HepG2 (cell line): ENCODE measurements at regions not wholly inside any gene's neighbourhood (a gene's known extent, or its start where the extent isn't known, plus 50 kb on each side); places are given as distances from the start of the nearest gene placed in this dataset.

Source experiments
- ATAC-seq: fragments of 200-7000 bp; cut with Tn5 transposase; 3 replicates; pipeline ENCODE4 v1.9.1; 2020; ENCODE audit warnings: mild to moderate bottlenecking, moderate library complexity
- BruUV-seq: library from RNA; stranded (reverse); fragments of 400-500 nt; replicated peaks from 2 replicates; lab custom pipeline; 2021; lab: Mats Ljungman, UMichigan
- CTCF ChIA-PET: fragments of 300-600 bp; formaldehyde crosslinking; extraction: SDS; loops from one replicate; lab custom pipeline; 2021; ENCODE audit warnings: low total read pairs, inconsistent platforms, low intra/inter-chr PET ratio; lab: Yijun Ruan, JAX
- POLR2A ChIA-PET: fragments of 350-600 bp; sonication (Branson Sonifier 250); formaldehyde crosslinking; loops from one replicate; lab custom pipeline; 2020; ENCODE audit warnings: antibody characterized with exemption, inconsistent platforms; lab: Yijun Ruan, JAX
- DNase-seq: peaks from one replicate; pipeline ENCODE4 v3.0.0-alpha.2; 2015; ENCODE audit warnings: low spot score
- FAIRE-seq: peaks from 3 replicates; lab custom pipeline; 2011; peaks lifted over from hg19 to GRCh38; lab: Jason Lieb, UNC
- H2AFZ ChIP-seq: one replicate; pipeline ENCODE4 v1.6.1; 2011; ENCODE audit warnings: low read length, inconsistent platforms
- H3K27ac ChIP-seq: fragments of 300-600 bp; 3 replicates; pipeline ENCODE4 v1.8.0; 2011; ENCODE audit warnings: mixed run types, mild to moderate bottlenecking, mixed read lengths, low read length, inconsistent platforms; ENCODE audit not compliant: insufficient read depth; ENCODE audit errors: extremely low read length
- H3K27me3 ChIP-seq, 2 experiments: fragments of 200-600 bp in 1 of 2; 2 replicates in 1 of 2; 3 replicates in 1 of 2; pipeline versions ENCODE4 v1.6.0 to v1.8.0; 2011; ENCODE audit warnings: low read length in 2 of 2, mild to moderate bottlenecking in 2 of 2, moderate library complexity in 2 of 2, inconsistent platforms in 1 of 2; ENCODE audit not compliant: insufficient read depth in 2 of 2, control insufficient read depth in 1 of 2
- H3K36me3 ChIP-seq, 2 experiments: fragments of 200-600 bp in 1 of 2; replicated peaks in 1 of 2; 2 replicates in 1 of 2; 3 replicates in 1 of 2; pipeline versions ENCODE4 v1.5.1 to v1.8.0; 2011; ENCODE audit warnings: low read length in 2 of 2, inconsistent platforms in 1 of 2; ENCODE audit not compliant: insufficient read depth in 2 of 2, control insufficient read depth in 1 of 2
- H3K4me1 ChIP-seq: 2 replicates; pipeline ENCODE4 v1.5.1; 2012; ENCODE audit warnings: low read length, inconsistent platforms; ENCODE audit not compliant: insufficient read depth
- H3K4me2 ChIP-seq: 2 replicates; pipeline ENCODE4 v1.6.0; 2011; ENCODE audit warnings: low read depth, low read length, inconsistent platforms
- H3K4me3 ChIP-seq, 3 experiments: fragments of 200-600 bp in 1 of 3; sonication (generic), shearing (Covaris generic) in 1 of 3; replicated peaks in 1 of 3; 2 replicates each; pipeline ENCODE4 v1.5.1; 2011 to 2016; ENCODE audit warnings: low read length in 3 of 3, inconsistent platforms in 2 of 3, low read depth in 2 of 3, mild to moderate bottlenecking in 2 of 3, control low read depth in 1 of 3, mixed read lengths in 1 of 3; ENCODE audit not compliant: insufficient read depth in 1 of 3
- H3K79me2 ChIP-seq: one replicate; pipeline ENCODE4 v1.6.1; 2011; ENCODE audit warnings: low read length, inconsistent platforms; ENCODE audit not compliant: insufficient read depth
- H3K9ac ChIP-seq: 2 replicates; pipeline ENCODE4 v1.6.0; 2011; ENCODE audit warnings: mild to moderate bottlenecking, low read depth, low read length, inconsistent platforms; ENCODE audit not compliant: insufficient read depth
- H3K9me3 ChIP-seq: 2 replicates; pipeline ENCODE4 v1.5.1; 2012; ENCODE audit warnings: mild to moderate bottlenecking, low read length
- H4K20me1 ChIP-seq: 2 replicates; pipeline ENCODE4 v1.6.0; 2011; ENCODE audit warnings: inconsistent platforms, mild to moderate bottlenecking, low read length, moderate library complexity; ENCODE audit not compliant: insufficient read depth
- CREB1 ChIP-seq, 2 experiments: fragments of 450-650 bp in 1 of 2; IDR thresholded peaks; 2 replicates each; pipeline ENCODE4 v1.6.1; 2016 to 2017; ENCODE audit warnings: control low read depth in 1 of 2, mild to moderate bottlenecking in 1 of 2, missing compliant biosample characterization in 1 of 2, missing genetic modification characterization in 1 of 2
- DMTF1 ChIP-seq: sonication (generic); formaldehyde crosslinking; IDR thresholded peaks from 2 replicates; pipeline ENCODE4 v1.4.0; 2020; ENCODE audit warnings: mild to moderate bottlenecking, missing genetic modification reagents
- IRF2 ChIP-seq: IDR thresholded peaks from 2 replicates; pipeline ENCODE4 v1.6.1; 2018; ENCODE audit warnings: missing genetic modification reagents, missing compliant biosample characterization
- KDM5B ChIP-seq: sonication (generic); formaldehyde crosslinking; IDR thresholded peaks from 2 replicates; pipeline ENCODE4 v1.4.0; 2020; ENCODE audit warnings: missing genetic modification reagents, mild to moderate bottlenecking, borderline replicate concordance
- NFE2L2 ChIP-seq: fragments of 150-350 bp; IDR thresholded peaks from 2 replicates; pipeline ENCODE4 v1.6.1; 2014; ENCODE audit warnings: low read length
- NFYB ChIP-seq: sonication (generic); formaldehyde crosslinking; IDR thresholded peaks from 2 replicates; pipeline ENCODE4 v1.4.0; 2020; ENCODE audit warnings: missing genetic modification reagents
- SMAD9 ChIP-seq: sonication (generic); formaldehyde crosslinking; IDR thresholded peaks from 2 replicates; pipeline ENCODE4 v1.5.1; 2020; ENCODE audit warnings: mild to moderate bottlenecking, missing genetic modification reagents
- ZBTB2 ChIP-seq: sonication (generic); formaldehyde crosslinking; IDR thresholded peaks from 2 replicates; pipeline ENCODE4 v1.8.0; 2022; ENCODE audit warnings: low read depth, missing genetic modification reagents
- ZBTB20 ChIP-seq: sonication (generic); formaldehyde crosslinking; IDR thresholded peaks from 2 replicates; pipeline ENCODE4 v1.8.1; 2023; ENCODE audit warnings: missing genetic modification reagents, low read depth, mild to moderate bottlenecking, borderline replicate concordance
- ZBTB3 ChIP-seq: sonication (generic); formaldehyde crosslinking; IDR thresholded peaks from 2 replicates; pipeline ENCODE4 v1.4.0; 2020; ENCODE audit warnings: low read depth, mild to moderate bottlenecking, moderate library complexity, missing genetic modification reagents, borderline replicate concordance
- ZNF552 ChIP-seq: sonication (generic); formaldehyde crosslinking; IDR thresholded peaks from 2 replicates; pipeline ENCODE4 v1.9.0; 2022; ENCODE audit warnings: missing genetic modification reagents, mild to moderate bottlenecking, borderline replicate concordance
- ZNF570 ChIP-seq: sonication (generic); formaldehyde crosslinking; IDR thresholded peaks from 2 replicates; pipeline ENCODE4 v1.4.0; 2020; ENCODE audit warnings: mild to moderate bottlenecking, missing genetic modification reagents, borderline replicate concordance
- WGBS: methylation state at CpG from one replicate; pipeline ENCODE4 v1.1.6; 2017; ENCODE audit warnings: low lambda C conversion rate; 5-methylcytosine and 5-hydroxymethylcytosine counted together
- in situ Hi-C: cut with HindIII; loops from 2 replicates; pipeline ENCODE4 v1.10.0; 2017; ENCODE audit warnings: low pct_unique_long_range_greater_than_20kb; ENCODE audit not compliant: extremely low pct_ligation_motif_present
- intact Hi-C: fragments of 100-400 bp; cut with micrococcal nuclease; formaldehyde crosslinking; loops from one replicate; pipeline ENCODE4 v1.10.0; 2022; ENCODE audit not compliant: unreplicated experiment
- TF ChIP-seq, protein P1 (sequence below): sonication (generic); formaldehyde crosslinking; IDR thresholded peaks from 2 replicates; pipeline ENCODE4 v1.5.0; 2020; ENCODE audit warnings: mild to moderate bottlenecking, missing genetic modification reagents, borderline replicate concordance
- TF ChIP-seq, protein P2 (sequence below): sonication (generic); formaldehyde crosslinking; IDR thresholded peaks from 2 replicates; pipeline ENCODE4 v1.5.0; 2020; ENCODE audit warnings: missing genetic modification reagents

GRCh38 chr17:63338272-63338671, 107.8 kb downstream of the CYB561 start (continued):
- TF ChIP-seq ZBTB3 (CRISPR knock-in tag) (no peak), ZNF570 (CRISPR knock-in tag) (no peak), ZBTB20 (CRISPR knock-in tag) (no peak), ZBTB2 (CRISPR knock-in tag) (no peak), IRF2 (CRISPR knock-in tag) (no peak), SMAD9 (CRISPR knock-in tag) (no peak)
- TF ChIP-seq, protein P1, sequence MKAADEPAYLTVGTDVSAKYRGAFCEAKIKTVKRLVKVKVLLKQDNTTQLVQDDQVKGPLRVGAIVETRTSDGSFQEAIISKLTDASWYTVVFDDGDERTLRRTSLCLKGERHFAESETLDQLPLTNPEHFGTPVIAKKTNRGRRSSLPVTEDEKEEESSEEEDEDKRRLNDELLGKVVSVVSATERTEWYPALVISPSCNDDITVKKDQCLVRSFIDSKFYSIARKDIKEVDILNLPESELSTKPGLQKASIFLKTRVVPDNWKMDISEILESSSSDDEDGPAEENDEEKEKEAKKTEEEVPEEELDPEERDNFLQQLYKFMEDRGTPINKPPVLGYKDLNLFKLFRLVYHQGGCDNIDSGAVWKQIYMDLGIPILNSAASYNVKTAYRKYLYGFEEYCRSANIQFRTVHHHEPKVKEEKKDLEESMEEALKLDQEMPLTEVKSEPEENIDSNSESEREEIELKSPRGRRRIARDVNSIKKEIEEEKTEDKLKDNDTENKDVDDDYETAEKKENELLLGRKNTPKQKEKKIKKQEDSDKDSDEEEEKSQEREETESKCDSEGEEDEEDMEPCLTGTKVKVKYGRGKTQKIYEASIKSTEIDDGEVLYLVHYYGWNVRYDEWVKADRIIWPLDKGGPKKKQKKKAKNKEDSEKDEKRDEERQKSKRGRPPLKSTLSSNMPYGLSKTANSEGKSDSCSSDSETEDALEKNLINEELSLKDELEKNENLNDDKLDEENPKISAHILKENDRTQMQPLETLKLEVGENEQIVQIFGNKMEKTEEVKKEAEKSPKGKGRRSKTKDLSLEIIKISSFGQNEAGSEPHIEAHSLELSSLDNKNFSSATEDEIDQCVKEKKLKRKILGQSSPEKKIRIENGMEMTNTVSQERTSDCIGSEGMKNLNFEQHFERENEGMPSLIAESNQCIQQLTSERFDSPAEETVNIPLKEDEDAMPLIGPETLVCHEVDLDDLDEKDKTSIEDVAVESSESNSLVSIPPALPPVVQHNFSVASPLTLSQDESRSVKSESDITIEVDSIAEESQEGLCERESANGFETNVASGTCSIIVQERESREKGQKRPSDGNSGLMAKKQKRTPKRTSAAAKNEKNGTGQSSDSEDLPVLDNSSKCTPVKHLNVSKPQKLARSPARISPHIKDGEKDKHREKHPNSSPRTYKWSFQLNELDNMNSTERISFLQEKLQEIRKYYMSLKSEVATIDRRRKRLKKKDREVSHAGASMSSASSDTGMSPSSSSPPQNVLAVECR (CRISPR knock-in tag) = no peak

DNA sequence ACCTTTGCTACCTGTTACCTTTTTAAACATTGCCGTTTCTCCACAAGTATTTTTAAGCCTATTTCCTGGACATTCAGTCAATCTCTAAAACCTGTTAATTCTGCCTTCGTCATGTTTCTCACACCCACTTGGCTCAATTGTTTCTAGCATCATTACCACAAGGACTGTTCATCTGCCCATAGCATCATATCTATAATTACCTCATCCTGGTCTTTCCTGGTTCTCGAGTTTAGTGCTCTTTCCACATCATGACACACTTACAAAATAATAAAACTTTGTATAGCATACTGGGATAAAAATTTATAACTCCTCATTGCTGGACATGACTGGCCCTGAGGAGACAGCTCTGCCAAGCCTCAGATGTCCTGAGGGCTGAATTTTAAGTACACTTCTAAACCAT, 104.8 kb downstream of the CYB561 start:
- Histone ChIP-seq H3K79me2 (no peaks in the 10 kb centered on the region), H3K36me3 (no peaks in the 10 kb centered on the region), H3K27me3 (peaks cover 0 to 3% of the 10 kb centered on the region in 2 experiments; a peak in 1 of 5 replicates), H3K4me2 (no peak overlapping the region), H2AFZ (no peak overlapping the region), H3K9ac (no peak overlapping the region), H3K4me3 (no peak overlapping the region), H3K4me1 (no peaks in the 10 kb centered on the region), H3K9me3 (no peaks in the 10 kb centered on the region), H3K27ac (no peak overlapping the region), H4K20me1 (no peaks in the 10 kb centered on the region)
- BruUV-seq = no TSS peak
- DNase-seq (no peak), FAIRE-seq (no peak), ATAC-seq (no peak)
- in situ Hi-C loops = no loop called here
- intact Hi-C loops = no loop called here
- ChIA-PET CTCF (no interaction called here), POLR2A (no interaction called here)
- whole genome bisulfite sequencing = 7% methylated on average over 3 of the region's 3 CpGs
- 0 out of 2 replicates have a peak, but pooled peaks have one; percentile 9 for TF ChIP-seq CREB1 (IDR thresholded peaks at IDR 0.05)
- TF ChIP-seq CREB1 (CRISPR knock-in tag; IDR thresholded peaks at IDR 0.05) = no peak
- TF ChIP-seq KDM5B (CRISPR knock-in tag) = no peak
- TF ChIP-seq, protein P2, sequence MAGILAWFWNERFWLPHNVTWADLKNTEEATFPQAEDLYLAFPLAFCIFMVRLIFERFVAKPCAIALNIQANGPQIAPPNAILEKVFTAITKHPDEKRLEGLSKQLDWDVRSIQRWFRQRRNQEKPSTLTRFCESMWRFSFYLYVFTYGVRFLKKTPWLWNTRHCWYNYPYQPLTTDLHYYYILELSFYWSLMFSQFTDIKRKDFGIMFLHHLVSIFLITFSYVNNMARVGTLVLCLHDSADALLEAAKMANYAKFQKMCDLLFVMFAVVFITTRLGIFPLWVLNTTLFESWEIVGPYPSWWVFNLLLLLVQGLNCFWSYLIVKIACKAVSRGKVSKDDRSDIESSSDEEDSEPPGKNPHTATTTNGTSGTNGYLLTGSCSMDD = no peak
- no peak for TF ChIP-seq ZNF552
- no peak for TF ChIP-seq NFE2L2
- no peak for TF ChIP-seq NFYB
- no peak for TF ChIP-seq DMTF1 (CRISPR knock-in tag)
